ENCODE measurements at regions not wholly inside any gene's neighbourhood (a gene's known extent, or its start where the extent isn't known, plus 50 kb on each side); places are given as distances from the start of the nearest gene placed in this dataset.

- H2AFZ ChIP-seq (ENCODE audit: insufficient read depth, low read depth, low read length, poor library complexity, severe bottlenecking), result no peak overlapping the region
- no peaks in the 10 kb centered on the region for H4K20me1 ChIP-seq (ENCODE audit: insufficient read depth, low read length)
- Mint-ChIP-seq H3K9me3 (peaks cover 0 to 7% (median 4%) of the 10 kb centered on the region in 7 donors), H3K27ac (no peak overlapping the region), H3K4me3 (no peak overlapping the region), H3K27me3 (ENCODE audit: low read depth in 3 of 3) (peaks cover 0 to 4% (median 2%) of the 10 kb centered on the region in 3 donors), H3K4me1 (no peaks in the 10 kb centered on the region), H3K36me3 (no peaks in the 10 kb centered on the region)
- peaks cover 0 to 4% of the 10 kb centered on the region in 2 donors for H3K9me3 ChIP-seq (replicated peaks in 1 of 2; ENCODE audit: control insufficient read depth in 1 of 2, insufficient read depth in 1 of 2, low read length in 2 of 2)
- TF ChIP-seq CTCF (IDR thresholded peaks at IDR 0.05), result no peak
- no peak overlapping the region for H3K4me2 ChIP-seq (replicated peaks; ENCODE audit: extremely low read depth, low read length, poor library complexity, severe bottlenecking)
- H3K4me1 ChIP-seq (ENCODE audit: control insufficient read depth in 1 of 2, insufficient read depth in 2 of 2, low read length in 2 of 2), result no peaks in the 10 kb centered on the region
- H3K27ac ChIP-seq (ENCODE audit: low read depth in 1 of 2, low read length in 2 of 2), result no peak overlapping the region
- no peaks in the 10 kb centered on the region for H3K79me2 ChIP-seq (ENCODE audit: insufficient read depth, low read length)
- H3K27me3 ChIP-seq (ENCODE audit: control insufficient read depth in 2 of 2, insufficient read depth in 2 of 2, low read length in 2 of 2), result no peaks in the 10 kb centered on the region
- no peak for DNase-seq
- intact Hi-C loops (cut with micrococcal nuclease), result no loop called here
- no peak overlapping the region for H3K9ac ChIP-seq (ENCODE audit: insufficient read depth, low read length, poor library complexity, severe bottlenecking)
- WGBS (ENCODE audit: insufficient coverage), result 93% methylated on average over 5 of the region's 6 CpGs
- H3K4me3 ChIP-seq (replicated peaks in 1 of 3; ENCODE audit: low read depth in 2 of 3, low read length in 3 of 3), result no peak overlapping the region
- H3K36me3 ChIP-seq (replicated peaks in 1 of 2; ENCODE audit: control insufficient read depth in 1 of 2, insufficient read depth in 2 of 2, low read length in 2 of 2), result no peaks in the 10 kb centered on the region
Measured at GRCh38 chr10:44192435-44192834, 192.5 kb downstream of the CXCL12 start.

- no peak overlapping the region for H3K4me2 ChIP-seq (replicated peaks; ENCODE audit: extremely low read depth, low read length, poor library complexity, severe bottlenecking)
- DNase-seq, result no peak
- no peaks in the 10 kb centered on the region for H3K36me3 ChIP-seq (replicated peaks in 1 of 2; ENCODE audit: control insufficient read depth in 1 of 2, insufficient read depth in 2 of 2, low read length in 2 of 2)
- H3K79me2 ChIP-seq (ENCODE audit: insufficient read depth, low read length), result no peaks in the 10 kb centered on the region
- peaks cover 0 to 4% of the 10 kb centered on the region in 2 donors for H3K9me3 ChIP-seq (replicated peaks in 1 of 2; ENCODE audit: control insufficient read depth in 1 of 2, insufficient read depth in 1 of 2, low read length in 2 of 2)
- no peak overlapping the region for H3K9ac ChIP-seq (ENCODE audit: insufficient read depth, low read length, poor library complexity, severe bottlenecking)
- no peak for TF ChIP-seq CTCF (IDR thresholded peaks at IDR 0.05)
- H4K20me1 ChIP-seq (ENCODE audit: insufficient read depth, low read length), result no peaks in the 10 kb centered on the region
- H3K4me3 ChIP-seq (replicated peaks in 1 of 3; ENCODE audit: low read depth in 2 of 3, low read length in 3 of 3), result no peak overlapping the region
- no peak overlapping the region for H2AFZ ChIP-seq (ENCODE audit: insufficient read depth, low read depth, low read length, poor library complexity, severe bottlenecking)
- no peaks in the 10 kb centered on the region for H3K27me3 ChIP-seq (ENCODE audit: control insufficient read depth in 2 of 2, insufficient read depth in 2 of 2, low read length in 2 of 2)
- no peak overlapping the region for H3K4me3 Mint-ChIP-seq
- H3K4me1 Mint-ChIP-seq, result no peaks in the 10 kb centered on the region
- peaks cover 0 to 11% (median 5%) of the 10 kb centered on the region in 7 donors for H3K9me3 Mint-ChIP-seq
- peaks cover 0 to 4% (median 0%) of the 10 kb centered on the region in 3 donors for H3K27me3 Mint-ChIP-seq (ENCODE audit: low read depth in 3 of 3)
- intact Hi-C loops (cut with micrococcal nuclease), result no loop called here
- H3K4me1 ChIP-seq (ENCODE audit: control insufficient read depth in 1 of 2, insufficient read depth in 2 of 2, low read length in 2 of 2), result no peaks in the 10 kb centered on the region
- H3K27ac Mint-ChIP-seq, result no peak overlapping the region
- H3K36me3 Mint-ChIP-seq, result no peaks in the 10 kb centered on the region
- H3K27ac ChIP-seq (ENCODE audit: low read depth in 1 of 2, low read length in 2 of 2), result no peak overlapping the region
Measured at GRCh38 chr10:44190541-44190940, 194.4 kb downstream of the CXCL12 start.
